ENCODE measurements at regions not wholly inside any gene's neighbourhood (a gene's known extent, or its start where the extent isn't known, plus 50 kb on each side); places are given as distances from the start of the nearest gene placed in this dataset.

DNA sequence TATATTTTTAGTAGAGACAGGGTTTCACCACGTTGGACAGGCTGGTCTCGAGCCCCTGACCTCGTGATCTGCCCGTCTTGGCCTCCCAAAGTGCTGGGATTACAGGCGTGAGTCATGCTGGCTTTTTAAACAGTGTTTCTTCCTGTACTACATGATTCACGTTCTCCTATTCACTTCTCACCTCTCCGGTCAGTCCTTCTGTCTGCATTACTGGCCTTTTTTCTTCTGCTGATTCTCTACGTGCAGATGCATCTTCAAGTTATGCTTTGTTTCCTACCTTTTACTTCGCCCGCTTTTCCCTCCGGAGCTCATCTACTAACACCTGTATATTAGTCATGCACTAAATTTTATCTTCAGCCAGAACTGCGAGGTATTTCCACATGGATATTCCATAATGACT is 296.2 kb upstream of the FLRT2 start:
- H3K4me1 ChIP-seq (ENCODE audit: low read depth, poor library complexity, severe bottlenecking) = no peaks in the 10 kb centered on the region
- H3K4me2 ChIP-seq = no peak overlapping the region
- no peak overlapping the region for H3K4me3 ChIP-seq (IDR thresholded peaks at IDR 0.05; ENCODE audit: insufficient read depth, low read depth, low read length)
- H3K27ac ChIP-seq = no peak overlapping the region
- H3K36me3 ChIP-seq (ENCODE audit: insufficient read depth) = no peaks in the 10 kb centered on the region
- no peaks in the 10 kb centered on the region for H3K27me3 ChIP-seq (ENCODE audit: insufficient read depth, low read depth)
- no peaks in the 10 kb centered on the region for H4K20me1 ChIP-seq (ENCODE audit: insufficient read depth)
- H2AFZ ChIP-seq (ENCODE audit: low read depth) = no peak overlapping the region
- H3K79me2 ChIP-seq (ENCODE audit: insufficient read depth, low read depth) = no peaks in the 10 kb centered on the region
- H3K9ac ChIP-seq = no peak overlapping the region
- TF ChIP-seq, protein P1, sequence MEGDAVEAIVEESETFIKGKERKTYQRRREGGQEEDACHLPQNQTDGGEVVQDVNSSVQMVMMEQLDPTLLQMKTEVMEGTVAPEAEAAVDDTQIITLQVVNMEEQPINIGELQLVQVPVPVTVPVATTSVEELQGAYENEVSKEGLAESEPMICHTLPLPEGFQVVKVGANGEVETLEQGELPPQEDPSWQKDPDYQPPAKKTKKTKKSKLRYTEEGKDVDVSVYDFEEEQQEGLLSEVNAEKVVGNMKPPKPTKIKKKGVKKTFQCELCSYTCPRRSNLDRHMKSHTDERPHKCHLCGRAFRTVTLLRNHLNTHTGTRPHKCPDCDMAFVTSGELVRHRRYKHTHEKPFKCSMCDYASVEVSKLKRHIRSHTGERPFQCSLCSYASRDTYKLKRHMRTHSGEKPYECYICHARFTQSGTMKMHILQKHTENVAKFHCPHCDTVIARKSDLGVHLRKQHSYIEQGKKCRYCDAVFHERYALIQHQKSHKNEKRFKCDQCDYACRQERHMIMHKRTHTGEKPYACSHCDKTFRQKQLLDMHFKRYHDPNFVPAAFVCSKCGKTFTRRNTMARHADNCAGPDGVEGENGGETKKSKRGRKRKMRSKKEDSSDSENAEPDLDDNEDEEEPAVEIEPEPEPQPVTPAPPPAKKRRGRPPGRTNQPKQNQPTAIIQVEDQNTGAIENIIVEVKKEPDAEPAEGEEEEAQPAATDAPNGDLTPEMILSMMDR (conservative IDR thresholded peaks at IDR 0.05; ENCODE audit: low read depth, low read length) = no peak

DNA sequence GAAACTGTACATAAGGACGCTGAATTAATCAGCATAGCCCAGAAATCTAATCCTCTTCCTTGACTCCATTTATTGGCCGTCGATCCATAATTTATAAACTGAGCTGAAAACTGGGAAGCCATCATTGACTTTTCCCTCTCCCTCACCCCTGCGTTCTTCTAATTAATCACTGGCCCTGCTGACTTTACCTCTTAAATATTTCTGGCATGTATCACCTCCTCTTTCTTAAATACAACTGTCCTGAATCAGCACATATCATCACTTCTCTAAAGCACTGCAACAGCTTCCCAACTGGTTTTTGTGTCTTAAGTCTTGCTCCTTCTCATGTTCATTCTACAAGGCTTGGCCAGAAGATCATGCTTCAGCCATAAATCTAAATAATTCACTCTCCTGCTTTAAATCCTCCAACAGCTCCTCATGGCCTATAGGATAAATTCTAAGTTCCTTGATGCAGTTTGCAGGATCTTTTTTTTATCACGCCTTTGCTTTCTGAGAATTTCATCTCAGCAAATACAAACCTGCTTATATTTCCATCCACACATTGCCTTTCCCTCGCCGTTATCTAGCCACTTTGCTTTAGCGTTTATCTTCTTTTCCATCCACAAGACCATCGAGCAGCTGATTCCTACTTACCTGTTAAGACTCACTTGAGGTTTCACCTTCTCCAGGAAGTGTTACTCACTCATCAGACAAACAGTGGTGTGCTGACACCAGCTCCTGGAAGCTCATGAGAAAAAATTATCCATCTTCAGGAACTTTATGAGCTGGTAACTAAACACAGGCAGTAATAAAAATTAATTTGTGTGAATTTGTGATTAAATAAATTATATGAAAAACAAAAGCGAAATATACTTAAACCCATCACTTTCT is 295.6 kb upstream of the FLRT2 start:
- no peaks in the 10 kb centered on the region for H3K4me1 ChIP-seq (ENCODE audit: low read depth, poor library complexity, severe bottlenecking)
- no peaks in the 10 kb centered on the region for H3K79me2 ChIP-seq (ENCODE audit: insufficient read depth, low read depth)
- H2AFZ ChIP-seq (ENCODE audit: low read depth) = no peak overlapping the region
- no peak overlapping the region for H3K27ac ChIP-seq
- no peaks in the 10 kb centered on the region for H3K27me3 ChIP-seq (ENCODE audit: insufficient read depth, low read depth)
- no peak overlapping the region for H3K4me2 ChIP-seq
- H3K4me3 ChIP-seq (IDR thresholded peaks at IDR 0.05; ENCODE audit: insufficient read depth, low read depth, low read length) = no peak overlapping the region
- H4K20me1 ChIP-seq (ENCODE audit: insufficient read depth) = no peaks in the 10 kb centered on the region
- TF ChIP-seq, protein P1 (conservative IDR thresholded peaks at IDR 0.05; ENCODE audit: low read depth, low read length) = no peak
- H3K36me3 ChIP-seq (ENCODE audit: insufficient read depth) = no peaks in the 10 kb centered on the region
- no peak overlapping the region for H3K9ac ChIP-seq

DNA sequence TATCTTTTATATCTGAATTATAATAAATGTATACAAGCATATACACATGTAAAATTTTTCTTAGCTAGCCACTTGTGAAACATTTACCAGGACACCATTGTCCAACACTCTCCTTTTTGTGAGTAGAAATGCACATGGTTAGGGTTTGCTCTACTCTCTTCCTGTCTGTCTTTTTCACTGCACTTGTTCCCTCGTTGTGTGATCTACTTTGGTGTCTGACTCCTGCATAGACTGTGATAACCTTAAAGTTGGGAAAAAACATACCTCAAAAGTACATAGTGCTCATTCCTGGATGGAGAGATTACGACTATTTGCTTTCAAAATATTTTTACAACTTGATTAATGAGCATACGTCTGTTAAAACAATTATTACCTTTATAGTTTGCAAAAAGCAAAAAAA is 294.1 kb upstream of the FLRT2 start:
- TF ChIP-seq, protein P1 (conservative IDR thresholded peaks at IDR 0.05; ENCODE audit: low read depth, low read length) = no peak
- Histone ChIP-seq H3K27me3 (ENCODE audit: insufficient read depth, low read depth) (no peaks in the 10 kb centered on the region), H3K27ac (no peak overlapping the region), H3K4me1 (ENCODE audit: low read depth, poor library complexity, severe bottlenecking) (no peaks in the 10 kb centered on the region), H3K9ac (no peak overlapping the region), H3K4me3 (IDR thresholded peaks at IDR 0.05; ENCODE audit: insufficient read depth, low read depth, low read length) (no peak overlapping the region), H2AFZ (ENCODE audit: low read depth) (no peak overlapping the region), H3K36me3 (ENCODE audit: insufficient read depth) (no peaks in the 10 kb centered on the region), H3K79me2 (ENCODE audit: insufficient read depth, low read depth) (no peaks in the 10 kb centered on the region), H3K4me2 (no peak overlapping the region), H4K20me1 (ENCODE audit: insufficient read depth) (no peaks in the 10 kb centered on the region)

DNA sequence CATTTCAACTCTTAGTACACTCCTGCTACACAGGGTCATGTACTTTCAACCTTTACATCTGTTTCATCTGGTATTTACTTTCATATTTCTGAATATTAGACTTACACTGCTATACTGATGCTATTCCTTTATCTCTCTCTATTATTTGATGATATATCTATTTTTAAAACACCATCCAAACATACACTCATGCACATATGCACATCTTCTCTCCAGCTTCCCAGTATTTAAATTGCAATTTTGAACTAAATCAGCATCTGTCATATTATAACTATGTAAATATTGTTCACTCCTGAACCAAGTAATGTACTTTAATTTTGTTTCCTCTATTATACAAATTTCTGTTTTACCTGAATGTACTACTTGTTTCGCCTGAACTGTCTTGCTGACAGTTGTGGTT is 293.6 kb upstream of the FLRT2 start:
- H3K79me2 ChIP-seq (ENCODE audit: insufficient read depth, low read depth) = no peaks in the 10 kb centered on the region
- TF ChIP-seq, protein P1 (conservative IDR thresholded peaks at IDR 0.05; ENCODE audit: low read depth, low read length) = no peak
- no peak overlapping the region for H3K9ac ChIP-seq
- no peaks in the 10 kb centered on the region for H4K20me1 ChIP-seq (ENCODE audit: insufficient read depth)
- H3K27me3 ChIP-seq (ENCODE audit: insufficient read depth, low read depth) = no peaks in the 10 kb centered on the region
- H2AFZ ChIP-seq (ENCODE audit: low read depth) = no peak overlapping the region
- H3K27ac ChIP-seq = no peak overlapping the region
- no peak overlapping the region for H3K4me3 ChIP-seq (IDR thresholded peaks at IDR 0.05; ENCODE audit: insufficient read depth, low read depth, low read length)
- H3K4me2 ChIP-seq = no peak overlapping the region
- no peaks in the 10 kb centered on the region for H3K4me1 ChIP-seq (ENCODE audit: low read depth, poor library complexity, severe bottlenecking)
- no peaks in the 10 kb centered on the region for H3K36me3 ChIP-seq (ENCODE audit: insufficient read depth)
